GM13976 (cell line): ENCODE measurements at regions not wholly inside any gene's neighbourhood (a gene's known extent, or its start where the extent isn't known, plus 50 kb on each side); places are given as distances from the start of the nearest gene placed in this dataset.

Experiments
- DNase-seq: peaks from one replicate; pipeline ENCODE4 v3.0.0; 2012; ENCODE audit warnings: low spot score
- CTCF ChIP-seq: IDR thresholded peaks from 2 replicates; pipeline ENCODE4 v1.5.1; 2012; ENCODE audit warnings: borderline replicate concordance, mild to moderate bottlenecking; ENCODE audit not compliant: insufficient read depth; ENCODE audit errors: extremely low read depth, missing control alignments, control extremely low read depth
- in situ Hi-C: fragments of 300-500 bp; cut with MboI; formaldehyde crosslinking; loops from one replicate; pipeline ENCODE4 v1.12.0; 2022; ENCODE audit warnings: low sequenced_read_pairs, mixed read lengths, inconsistent platforms; ENCODE audit not compliant: unreplicated experiment

DNA sequence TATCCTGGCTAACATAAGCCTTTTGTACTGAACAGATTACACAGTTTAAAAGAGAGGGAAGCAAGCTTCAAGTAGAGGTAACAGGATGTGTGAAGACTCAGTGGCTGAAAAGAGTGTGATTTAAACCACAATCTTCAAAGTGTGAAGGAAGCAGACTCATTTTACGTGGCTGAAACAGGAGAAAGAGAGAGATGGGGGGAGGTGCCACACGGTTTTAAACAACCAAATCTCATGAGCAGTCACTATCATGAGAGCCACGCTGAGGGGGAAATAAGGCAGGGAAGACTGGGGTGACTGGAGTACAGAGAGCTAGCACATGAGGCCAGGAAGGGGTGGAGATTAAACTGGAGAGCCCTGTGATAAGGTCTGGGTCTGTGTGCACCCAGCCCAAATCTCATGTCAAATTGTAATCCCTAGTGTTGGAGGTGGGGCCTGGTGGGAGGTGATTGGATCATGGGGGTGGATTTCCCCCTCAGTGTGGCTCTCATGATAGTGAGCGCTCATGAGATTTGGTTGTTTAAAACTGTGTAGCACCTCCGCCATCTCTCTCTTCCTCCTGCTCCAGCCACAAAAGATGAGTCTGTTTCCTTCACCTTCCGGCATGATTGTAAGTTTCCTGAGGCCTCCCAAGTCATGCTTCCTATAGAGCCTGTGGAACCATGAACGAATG lies 318.6 kb upstream of the CD180 start:
- in situ Hi-C loops: no loop called here
- no peak for DNase-seq
- no peak for TF ChIP-seq CTCF

DNA sequence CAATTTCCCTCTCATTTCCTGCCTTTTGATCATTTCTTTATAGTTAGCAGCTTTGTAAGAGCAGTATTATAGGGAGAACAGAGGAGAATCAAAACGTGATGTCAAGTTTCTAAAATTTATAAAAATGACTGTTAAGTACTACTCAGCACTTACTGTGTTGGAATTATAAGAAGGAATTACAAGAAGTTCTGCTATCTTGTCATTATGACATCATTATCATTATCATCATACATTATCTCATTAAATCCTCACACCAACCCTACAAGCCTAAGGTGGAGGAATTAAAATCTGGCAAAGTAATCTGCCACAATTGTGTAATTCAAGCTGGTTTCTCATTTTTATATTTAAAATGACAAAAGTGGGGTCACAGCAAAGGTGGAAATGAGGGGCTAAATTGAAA lies 316.2 kb upstream of the CD180 start:
- in situ Hi-C loops: no loop called here
- no peak for TF ChIP-seq CTCF
- no peak for DNase-seq

GRCh38 chr5:67511911-67512310 lies 315.3 kb upstream of the CD180 start:
- no peak for TF ChIP-seq CTCF
- no peak for DNase-seq
- in situ Hi-C loops: no loop called here

GRCh38 chr5:67510204-67510603 lies 313.6 kb upstream of the CD180 start:
- in situ Hi-C loops: no loop called here
- no peak for DNase-seq
- TF ChIP-seq CTCF: no peak

DNA sequence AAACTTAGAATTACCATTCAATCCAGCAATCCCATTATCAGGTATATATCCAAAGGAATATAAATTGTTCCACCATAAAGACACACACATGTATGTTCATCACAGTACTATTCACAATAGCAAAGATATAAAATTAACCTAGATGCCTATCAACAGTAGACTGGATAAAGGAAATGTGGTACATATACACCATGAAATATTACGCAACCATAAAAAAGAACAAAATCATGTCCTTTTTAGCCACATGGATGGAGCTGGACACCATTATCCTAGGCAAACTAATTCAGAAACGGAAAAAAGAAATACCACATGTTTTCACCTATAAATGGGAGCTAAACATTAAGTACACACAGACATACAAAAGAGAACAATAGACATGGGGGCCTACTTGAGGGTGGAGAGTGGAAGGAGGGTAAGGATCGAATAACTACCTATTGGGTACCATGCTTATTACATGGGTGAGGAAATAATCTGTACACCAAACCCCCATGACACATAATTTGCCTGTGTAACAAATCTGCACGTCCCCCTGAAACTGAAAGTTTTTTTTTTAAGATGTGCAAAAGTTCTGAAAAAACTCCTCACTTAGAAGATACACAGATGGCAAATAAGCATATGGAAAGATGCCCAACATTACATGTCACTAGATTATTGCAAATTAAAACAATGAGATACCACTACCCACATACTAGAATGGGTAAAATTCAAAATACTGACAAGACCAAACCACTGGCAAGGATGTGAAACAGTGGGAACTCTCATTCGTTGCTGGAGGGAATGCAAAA lies 313.0 kb upstream of the CD180 start:
- in situ Hi-C loops: no loop called here
- no peak for TF ChIP-seq CTCF
- DNase-seq: no peak

GRCh38 chr5:67506241-67506640 lies 309.6 kb upstream of the CD180 start:
- no peak for DNase-seq
- in situ Hi-C loops: no loop called here
- no peak for TF ChIP-seq CTCF
